ENCODE measurements at regions not wholly inside any gene's neighbourhood (a gene's known extent, or its start where the extent isn't known, plus 50 kb on each side); places are given as distances from the start of the nearest gene placed in this dataset.

DNA sequence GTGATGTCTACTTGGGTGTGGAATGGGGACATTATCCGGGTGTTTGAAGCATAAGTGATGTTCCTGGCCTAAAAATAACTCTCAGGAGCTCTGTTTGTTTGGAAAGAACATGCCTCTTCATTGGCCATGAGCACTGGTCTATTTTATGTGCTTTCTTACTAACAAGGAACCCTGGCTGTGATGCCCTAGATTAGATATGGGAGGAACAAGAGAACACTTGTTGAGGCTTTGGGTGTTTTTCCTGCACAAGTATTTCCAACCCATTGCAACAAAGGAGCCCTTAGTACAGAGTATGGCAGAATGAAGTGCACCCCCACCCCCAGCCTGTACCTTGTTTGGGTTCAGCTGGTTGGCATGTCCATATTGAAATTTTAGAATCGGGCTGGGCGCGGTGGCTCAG lies 95.9 kb downstream of the SLC4A3 start:
- TF ChIP-seq, protein P1, sequence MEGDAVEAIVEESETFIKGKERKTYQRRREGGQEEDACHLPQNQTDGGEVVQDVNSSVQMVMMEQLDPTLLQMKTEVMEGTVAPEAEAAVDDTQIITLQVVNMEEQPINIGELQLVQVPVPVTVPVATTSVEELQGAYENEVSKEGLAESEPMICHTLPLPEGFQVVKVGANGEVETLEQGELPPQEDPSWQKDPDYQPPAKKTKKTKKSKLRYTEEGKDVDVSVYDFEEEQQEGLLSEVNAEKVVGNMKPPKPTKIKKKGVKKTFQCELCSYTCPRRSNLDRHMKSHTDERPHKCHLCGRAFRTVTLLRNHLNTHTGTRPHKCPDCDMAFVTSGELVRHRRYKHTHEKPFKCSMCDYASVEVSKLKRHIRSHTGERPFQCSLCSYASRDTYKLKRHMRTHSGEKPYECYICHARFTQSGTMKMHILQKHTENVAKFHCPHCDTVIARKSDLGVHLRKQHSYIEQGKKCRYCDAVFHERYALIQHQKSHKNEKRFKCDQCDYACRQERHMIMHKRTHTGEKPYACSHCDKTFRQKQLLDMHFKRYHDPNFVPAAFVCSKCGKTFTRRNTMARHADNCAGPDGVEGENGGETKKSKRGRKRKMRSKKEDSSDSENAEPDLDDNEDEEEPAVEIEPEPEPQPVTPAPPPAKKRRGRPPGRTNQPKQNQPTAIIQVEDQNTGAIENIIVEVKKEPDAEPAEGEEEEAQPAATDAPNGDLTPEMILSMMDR (IDR thresholded peaks at IDR 0.05; ENCODE audit: poor library complexity), result no peak
- no peak for TF ChIP-seq EZH2 (IDR thresholded peaks at IDR 0.05; ENCODE audit: borderline replicate concordance)
- no peak for TF ChIP-seq EZH2phosphoT487 (IDR thresholded peaks at IDR 0.05; ENCODE audit: low read depth, severe bottlenecking, unreplicated experiment)

Data from hepatocyte (in vitro differentiated cells).